NB4 (cell line): ENCODE measurements at regions not wholly inside any gene's neighbourhood (a gene's known extent, or its start where the extent isn't known, plus 50 kb on each side); places are given as distances from the start of the nearest gene placed in this dataset.

Experiments
- CTCF ChIP-seq: IDR thresholded peaks from one replicate; pipeline ENCODE4 v1.5.1; 2012; ENCODE audit warnings: low read depth, low read length
- POLR2A ChIP-seq: IDR thresholded peaks from 2 replicates; pipeline ENCODE4 v1.6.1; 2011; ENCODE audit warnings: mild to moderate bottlenecking; ENCODE audit not compliant: insufficient read length; ENCODE audit errors: extremely low read depth

GRCh38 chr2:41973871-41974270, 74.0 kb upstream of the PKDCC start:
- TF ChIP-seq POLR2A (no peak), CTCF (no peak)
